ENCODE measurements at regions not wholly inside any gene's neighbourhood (a gene's known extent, or its start where the extent isn't known, plus 50 kb on each side); places are given as distances from the start of the nearest gene placed in this dataset.

GRCh38 chr3:18295171-18295920 lies 129.8 kb downstream of the SATB1 start:
- H3K27ac ChIP-seq (ENCODE audit: low read depth, low read length), result no peak overlapping the region
- H3K4me1 ChIP-seq (ENCODE audit: control insufficient read depth in 1 of 2, insufficient read depth in 2 of 2, low read length in 2 of 2), result no peaks in the 10 kb centered on the region
- H3K4me3 ChIP-seq (ENCODE audit: low read depth in 1 of 2, low read length in 2 of 2), result no peak overlapping the region
- H3K27me3 ChIP-seq (ENCODE audit: control insufficient read depth in 1 of 2, insufficient read depth in 2 of 2, low read length in 2 of 2), result no peaks in the 10 kb centered on the region
- H3K9me3 ChIP-seq (ENCODE audit: control insufficient read depth in 1 of 2, low read length in 2 of 2), result no peaks in the 10 kb centered on the region
- no peak overlapping the region for H3K9ac ChIP-seq (ENCODE audit: low read depth in 1 of 2, low read length in 2 of 2)
- H3K36me3 ChIP-seq (ENCODE audit: control insufficient read depth in 1 of 2, insufficient read depth in 2 of 2, low read length in 2 of 2), result no peaks in the 10 kb centered on the region

- no peaks in the 10 kb centered on the region for H3K27me3 ChIP-seq (ENCODE audit: control insufficient read depth in 1 of 2, insufficient read depth in 2 of 2, low read length in 2 of 2)
- no peak overlapping the region for H3K4me3 ChIP-seq (ENCODE audit: low read depth in 1 of 2, low read length in 2 of 2)
- no peak overlapping the region for H3K27ac ChIP-seq (ENCODE audit: low read depth, low read length)
- H3K4me1 ChIP-seq (ENCODE audit: control insufficient read depth in 1 of 2, insufficient read depth in 2 of 2, low read length in 2 of 2), result no peaks in the 10 kb centered on the region
- no peaks in the 10 kb centered on the region for H3K36me3 ChIP-seq (ENCODE audit: control insufficient read depth in 1 of 2, insufficient read depth in 2 of 2, low read length in 2 of 2)
- no peak overlapping the region for H3K9ac ChIP-seq (ENCODE audit: low read depth in 1 of 2, low read length in 2 of 2)
- H3K9me3 ChIP-seq (ENCODE audit: control insufficient read depth in 1 of 2, low read length in 2 of 2), result no peaks in the 10 kb centered on the region
Measured at GRCh38 chr3:18290157-18290556, 135.0 kb downstream of the SATB1 start.

- Histone ChIP-seq H3K9ac (ENCODE audit: low read depth in 1 of 2, low read length in 2 of 2) (no peak overlapping the region), H3K4me3 (ENCODE audit: low read depth in 1 of 2, low read length in 2 of 2) (no peak overlapping the region), H3K4me1 (ENCODE audit: control insufficient read depth in 1 of 2, insufficient read depth in 2 of 2, low read length in 2 of 2) (no peaks in the 10 kb centered on the region), H3K27ac (ENCODE audit: low read depth, low read length) (no peak overlapping the region), H3K9me3 (ENCODE audit: control insufficient read depth in 1 of 2, low read length in 2 of 2) (no peaks in the 10 kb centered on the region), H3K27me3 (ENCODE audit: control insufficient read depth in 1 of 2, insufficient read depth in 2 of 2, low read length in 2 of 2) (no peaks in the 10 kb centered on the region), H3K36me3 (ENCODE audit: control insufficient read depth in 1 of 2, insufficient read depth in 2 of 2, low read length in 2 of 2) (no peaks in the 10 kb centered on the region)
Measured at GRCh38 chr3:18288243-18288642, 136.9 kb downstream of the SATB1 start.

GRCh38 chr3:18284716-18285115 lies 140.4 kb downstream of the SATB1 start:
- H3K27me3 ChIP-seq (ENCODE audit: control insufficient read depth in 1 of 2, insufficient read depth in 2 of 2, low read length in 2 of 2), result no peaks in the 10 kb centered on the region
- no peaks in the 10 kb centered on the region for H3K9me3 ChIP-seq (ENCODE audit: control insufficient read depth in 1 of 2, low read length in 2 of 2)
- no peaks in the 10 kb centered on the region for H3K4me1 ChIP-seq (ENCODE audit: control insufficient read depth in 1 of 2, insufficient read depth in 2 of 2, low read length in 2 of 2)
- H3K36me3 ChIP-seq (ENCODE audit: control insufficient read depth in 1 of 2, insufficient read depth in 2 of 2, low read length in 2 of 2), result no peaks in the 10 kb centered on the region
- H3K27ac ChIP-seq (ENCODE audit: low read depth, low read length), result no peak overlapping the region
- no peak overlapping the region for H3K4me3 ChIP-seq (ENCODE audit: low read depth in 1 of 2, low read length in 2 of 2)
- no peak overlapping the region for H3K9ac ChIP-seq (ENCODE audit: low read depth in 1 of 2, low read length in 2 of 2)

- Histone ChIP-seq H3K4me3 (ENCODE audit: low read depth in 1 of 2, low read length in 2 of 2) (no peak overlapping the region), H3K9ac (ENCODE audit: low read depth in 1 of 2, low read length in 2 of 2) (no peak overlapping the region), H3K36me3 (ENCODE audit: control insufficient read depth in 1 of 2, insufficient read depth in 2 of 2, low read length in 2 of 2) (no peaks in the 10 kb centered on the region), H3K9me3 (ENCODE audit: control insufficient read depth in 1 of 2, low read length in 2 of 2) (no peaks in the 10 kb centered on the region), H3K27me3 (ENCODE audit: control insufficient read depth in 1 of 2, insufficient read depth in 2 of 2, low read length in 2 of 2) (no peaks in the 10 kb centered on the region), H3K27ac (ENCODE audit: low read depth, low read length) (no peak overlapping the region), H3K4me1 (ENCODE audit: control insufficient read depth in 1 of 2, insufficient read depth in 2 of 2, low read length in 2 of 2) (no peaks in the 10 kb centered on the region)
Measured at GRCh38 chr3:18283680-18284079, 141.5 kb downstream of the SATB1 start.

- H3K36me3 ChIP-seq (ENCODE audit: control insufficient read depth in 1 of 2, insufficient read depth in 2 of 2, low read length in 2 of 2), result no peaks in the 10 kb centered on the region
- H3K27me3 ChIP-seq (ENCODE audit: control insufficient read depth in 1 of 2, insufficient read depth in 2 of 2, low read length in 2 of 2), result no peaks in the 10 kb centered on the region
- no peaks in the 10 kb centered on the region for H3K4me1 ChIP-seq (ENCODE audit: control insufficient read depth in 1 of 2, insufficient read depth in 2 of 2, low read length in 2 of 2)
- no peaks in the 10 kb centered on the region for H3K9me3 ChIP-seq (ENCODE audit: control insufficient read depth in 1 of 2, low read length in 2 of 2)
- H3K4me3 ChIP-seq (ENCODE audit: low read depth in 1 of 2, low read length in 2 of 2), result no peak overlapping the region
- no peak overlapping the region for H3K27ac ChIP-seq (ENCODE audit: low read depth, low read length)
- H3K9ac ChIP-seq (ENCODE audit: low read depth in 1 of 2, low read length in 2 of 2), result no peak overlapping the region
Measured at GRCh38 chr3:18282507-18282906, 142.6 kb downstream of the SATB1 start.

- Histone ChIP-seq H3K36me3 (ENCODE audit: control insufficient read depth in 1 of 2, insufficient read depth in 2 of 2, low read length in 2 of 2) (no peaks in the 10 kb centered on the region), H3K4me3 (ENCODE audit: low read depth in 1 of 2, low read length in 2 of 2) (no peak overlapping the region), H3K9me3 (ENCODE audit: control insufficient read depth in 1 of 2, low read length in 2 of 2) (no peaks in the 10 kb centered on the region), H3K27me3 (ENCODE audit: control insufficient read depth in 1 of 2, insufficient read depth in 2 of 2, low read length in 2 of 2) (no peaks in the 10 kb centered on the region), H3K27ac (ENCODE audit: low read depth, low read length) (no peak overlapping the region), H3K4me1 (ENCODE audit: control insufficient read depth in 1 of 2, insufficient read depth in 2 of 2, low read length in 2 of 2) (no peaks in the 10 kb centered on the region), H3K9ac (ENCODE audit: low read depth in 1 of 2, low read length in 2 of 2) (no peak overlapping the region)
Measured at GRCh38 chr3:18279226-18279737, 145.9 kb downstream of the SATB1 start.

GRCh38 chr3:18264853-18265252 lies 160.3 kb downstream of the SATB1 start:
- Histone ChIP-seq H3K4me3 (ENCODE audit: low read depth in 1 of 2, low read length in 2 of 2) (no peak overlapping the region), H3K4me1 (ENCODE audit: control insufficient read depth in 1 of 2, insufficient read depth in 2 of 2, low read length in 2 of 2) (no peaks in the 10 kb centered on the region), H3K9me3 (ENCODE audit: control insufficient read depth in 1 of 2, low read length in 2 of 2) (no peaks in the 10 kb centered on the region), H3K27me3 (ENCODE audit: control insufficient read depth in 1 of 2, insufficient read depth in 2 of 2, low read length in 2 of 2) (no peaks in the 10 kb centered on the region), H3K9ac (ENCODE audit: low read depth in 1 of 2, low read length in 2 of 2) (no peak overlapping the region), H3K27ac (ENCODE audit: low read depth, low read length) (no peak overlapping the region), H3K36me3 (ENCODE audit: control insufficient read depth in 1 of 2, insufficient read depth in 2 of 2, low read length in 2 of 2) (no peaks in the 10 kb centered on the region)

GRCh38 chr3:18264361-18264760 lies 160.8 kb downstream of the SATB1 start:
- no peak overlapping the region for H3K27ac ChIP-seq (ENCODE audit: low read depth, low read length)
- H3K9me3 ChIP-seq (ENCODE audit: control insufficient read depth in 1 of 2, low read length in 2 of 2), result no peaks in the 10 kb centered on the region
- H3K36me3 ChIP-seq (ENCODE audit: control insufficient read depth in 1 of 2, insufficient read depth in 2 of 2, low read length in 2 of 2), result no peaks in the 10 kb centered on the region
- no peaks in the 10 kb centered on the region for H3K27me3 ChIP-seq (ENCODE audit: control insufficient read depth in 1 of 2, insufficient read depth in 2 of 2, low read length in 2 of 2)
- H3K4me1 ChIP-seq (ENCODE audit: control insufficient read depth in 1 of 2, insufficient read depth in 2 of 2, low read length in 2 of 2), result no peaks in the 10 kb centered on the region
- no peak overlapping the region for H3K4me3 ChIP-seq (ENCODE audit: low read depth in 1 of 2, low read length in 2 of 2)
- H3K9ac ChIP-seq (ENCODE audit: low read depth in 1 of 2, low read length in 2 of 2), result no peak overlapping the region

- Histone ChIP-seq H3K4me3 (ENCODE audit: low read depth in 1 of 2, low read length in 2 of 2) (no peak overlapping the region), H3K27me3 (ENCODE audit: control insufficient read depth in 1 of 2, insufficient read depth in 2 of 2, low read length in 2 of 2) (no peaks in the 10 kb centered on the region), H3K9me3 (ENCODE audit: control insufficient read depth in 1 of 2, low read length in 2 of 2) (no peaks in the 10 kb centered on the region), H3K36me3 (ENCODE audit: control insufficient read depth in 1 of 2, insufficient read depth in 2 of 2, low read length in 2 of 2) (no peaks in the 10 kb centered on the region), H3K9ac (ENCODE audit: low read depth in 1 of 2, low read length in 2 of 2) (no peak overlapping the region), H3K27ac (ENCODE audit: low read depth, low read length) (no peak overlapping the region), H3K4me1 (ENCODE audit: control insufficient read depth in 1 of 2, insufficient read depth in 2 of 2, low read length in 2 of 2) (no peaks in the 10 kb centered on the region)
Measured at GRCh38 chr3:18258492-18258891, 166.6 kb downstream of the SATB1 start.
